CD14-positive monocyte (primary cell): ENCODE measurements at regions not wholly inside any gene's neighbourhood (a gene's known extent, or its start where the extent isn't known, plus 50 kb on each side); places are given as distances from the start of the nearest gene placed in this dataset.

Source experiments
- DNase-seq, 3 donors: peaks; one replicate each; pipeline ENCODE4 v3.0.0-alpha.2; 2011 to 2022
- H2AFZ ChIP-seq: 2 replicates; pipeline ENCODE4 v1.6.0; 2012; ENCODE audit warnings: mild to moderate bottlenecking, low read depth, low read length, inconsistent platforms; ENCODE audit not compliant: insufficient read depth, poor library complexity, severe bottlenecking
- H3K27ac ChIP-seq, 2 donors: 1 replicate in 1 of 2; 2 replicates in 1 of 2; pipeline ENCODE4 v1.5.1; 2012 to 2013; ENCODE audit warnings: low read length in 2 of 2, control low read depth in 1 of 2, inconsistent platforms in 1 of 2, low read depth in 1 of 2, mild to moderate bottlenecking in 1 of 2
- H3K27me3 ChIP-seq, 2 donors: one replicate each; pipeline versions ENCODE4 v1.6.0 to v1.6.1; 2011 to 2013; ENCODE audit warnings: low read length in 2 of 2; ENCODE audit not compliant: control insufficient read depth in 2 of 2, insufficient read depth in 2 of 2
- H3K36me3 ChIP-seq, 2 donors: replicated peaks in 1 of 2; 1 replicate in 1 of 2; 2 replicates in 1 of 2; pipeline versions ENCODE4 v1.5.1 to v1.6.1; 2012 to 2013; ENCODE audit warnings: low read length in 2 of 2, control low read depth in 1 of 2, inconsistent platforms in 1 of 2, mild to moderate bottlenecking in 1 of 2; ENCODE audit not compliant: insufficient read depth in 2 of 2, control insufficient read depth in 1 of 2
- H3K4me1 ChIP-seq, 2 donors: 1 replicate in 1 of 2; 2 replicates in 1 of 2; pipeline versions ENCODE4 v1.5.1 to v1.6.1; 2012 to 2013; ENCODE audit warnings: low read length in 2 of 2, control low read depth in 1 of 2, inconsistent platforms in 1 of 2, mild to moderate bottlenecking in 1 of 2, moderate library complexity in 1 of 2; ENCODE audit not compliant: insufficient read depth in 2 of 2, control insufficient read depth in 1 of 2
- H3K4me2 ChIP-seq: replicated peaks from 2 replicates; pipeline ENCODE3; 2012; ENCODE audit warnings: low read length, moderate library complexity, mild to moderate bottlenecking; ENCODE audit not compliant: poor library complexity, severe bottlenecking; ENCODE audit errors: extremely low read depth
- H3K4me3 ChIP-seq, 3 experiments: fragments of 200-600 bp in 1 of 3; sonication (generic) in 1 of 3; replicated peaks in 1 of 3; 1 replicate in 2 of 3; 2 replicates in 1 of 3; pipeline ENCODE4 v1.5.1; 2011 to 2013; ENCODE audit warnings: low read length in 3 of 3, mild to moderate bottlenecking in 3 of 3, control low read depth in 2 of 3, low read depth in 2 of 3, inconsistent platforms in 1 of 3, moderate library complexity in 1 of 3
- H3K79me2 ChIP-seq: 2 replicates; pipeline ENCODE4 v1.6.0; 2012; ENCODE audit warnings: mild to moderate bottlenecking, control low read depth, inconsistent platforms, low read length, moderate library complexity; ENCODE audit not compliant: insufficient read depth
- H3K9ac ChIP-seq: 2 replicates; pipeline ENCODE4 v1.6.0; 2017; ENCODE audit warnings: low read length, mild to moderate bottlenecking; ENCODE audit not compliant: insufficient read depth, poor library complexity, severe bottlenecking
- H3K9me3 ChIP-seq, 2 donors: replicated peaks in 1 of 2; 1 replicate in 1 of 2; 2 replicates in 1 of 2; pipeline versions ENCODE4 v1.5.1 to v1.6.1; 2012 to 2013; ENCODE audit warnings: low read length in 2 of 2, control low read depth in 1 of 2; ENCODE audit not compliant: control insufficient read depth in 1 of 2, insufficient read depth in 1 of 2
- H4K20me1 ChIP-seq: 2 replicates; pipeline ENCODE4 v1.6.0; 2012; ENCODE audit warnings: mild to moderate bottlenecking, low read length, control low read depth, moderate library complexity; ENCODE audit not compliant: insufficient read depth
- H3K27ac Mint-ChIP-seq, 7 donors: one replicate each; pipeline ENCODE4 v1.8.0; 2020; ENCODE audit warnings: mild to moderate bottlenecking in 7 of 7, mixed read lengths in 7 of 7, moderate library complexity in 6 of 7, inconsistent platforms in 2 of 7
- H3K27me3 Mint-ChIP-seq, 3 donors: one replicate each; pipeline ENCODE4 v1.8.0; 2021 to 2022; ENCODE audit warnings: low read depth in 3 of 3, mild to moderate bottlenecking in 3 of 3, mixed read lengths in 3 of 3, moderate library complexity in 3 of 3, inconsistent platforms in 1 of 3
- H3K36me3 Mint-ChIP-seq, 2 donors: one replicate each; pipeline ENCODE4 v1.8.0; 2020; ENCODE audit warnings: mixed read lengths in 2 of 2, inconsistent platforms in 1 of 2, mild to moderate bottlenecking in 1 of 2
- H3K4me1 Mint-ChIP-seq: one replicate; pipeline ENCODE4 v1.8.0; 2020; ENCODE audit warnings: mild to moderate bottlenecking, mixed read lengths
- H3K4me3 Mint-ChIP-seq, 2 donors: one replicate each; pipeline ENCODE4 v1.8.0; 2020; ENCODE audit warnings: mild to moderate bottlenecking in 2 of 2, mixed read lengths in 2 of 2, moderate library complexity in 1 of 2
- H3K9me3 Mint-ChIP-seq, 7 donors: one replicate each; pipeline ENCODE4 v1.8.0; 2020 to 2022; ENCODE audit warnings: mixed read lengths in 7 of 7, mild to moderate bottlenecking in 6 of 7, moderate library complexity in 6 of 7, inconsistent platforms in 2 of 7
- CTCF ChIP-seq: fragments of 200-600 bp; IDR thresholded peaks from one replicate; pipeline ENCODE4 v1.8.0; 2022; ENCODE audit warnings: antibody characterized with exemption, mild to moderate bottlenecking
- WGBS: methylation state at CpG from one replicate; pipeline ENCODE4 v1.1.5; 2013; ENCODE audit warnings: missing lambda C conversion rate; ENCODE audit not compliant: insufficient coverage; 5-methylcytosine and 5-hydroxymethylcytosine counted together
- intact Hi-C, 2 donors: fragments of 100-400 bp; cut with micrococcal nuclease; formaldehyde crosslinking; loops; one replicate each; pipeline versions ENCODE4 v1.15.0 to v1.15.1; 2023

GRCh38 chr6:134821928-134822864 lies 127.7 kb downstream of the ALDH8A1 start:
- no peak for TF ChIP-seq CTCF
- H3K36me3 Mint-ChIP-seq = no peaks in the 10 kb centered on the region
- no peaks in the 10 kb centered on the region for H3K27me3 ChIP-seq
- peaks cover 0 to 18% of the 10 kb centered on the region in 2 donors for H3K9me3 ChIP-seq
- H3K27me3 Mint-ChIP-seq = peaks cover 0 to 1% (median 0%) of the 10 kb centered on the region in 3 donors
- intact Hi-C loops = loop anchor here (2.0 to 5.0 kb wide), 4 partner anchors 60 to 665 kb away; no protein-coding TSS in a partner anchor
- peaks cover 5% of the 10 kb centered on the region for H3K4me1 Mint-ChIP-seq
- no peak overlapping the region for H3K4me3 ChIP-seq
- no peaks in the 10 kb centered on the region for H4K20me1 ChIP-seq
- H3K4me1 ChIP-seq = no peaks in the 10 kb centered on the region
- no peak overlapping the region for H3K4me2 ChIP-seq
- 87% methylated on average over 5 of the region's 10 CpGs for WGBS
- peaks cover 0 to 18% (median 12%) of the 10 kb centered on the region in 7 donors for H3K9me3 Mint-ChIP-seq
- no peak overlapping the region for H2AFZ ChIP-seq
- no peaks in the 10 kb centered on the region for H3K79me2 ChIP-seq
- H3K36me3 ChIP-seq = no peaks in the 10 kb centered on the region
- no peak overlapping the region for H3K27ac Mint-ChIP-seq
- DNase-seq = no peak
- no peak overlapping the region for H3K4me3 Mint-ChIP-seq
- H3K9ac ChIP-seq = no peak overlapping the region
- no peak overlapping the region for H3K27ac ChIP-seq

DNA sequence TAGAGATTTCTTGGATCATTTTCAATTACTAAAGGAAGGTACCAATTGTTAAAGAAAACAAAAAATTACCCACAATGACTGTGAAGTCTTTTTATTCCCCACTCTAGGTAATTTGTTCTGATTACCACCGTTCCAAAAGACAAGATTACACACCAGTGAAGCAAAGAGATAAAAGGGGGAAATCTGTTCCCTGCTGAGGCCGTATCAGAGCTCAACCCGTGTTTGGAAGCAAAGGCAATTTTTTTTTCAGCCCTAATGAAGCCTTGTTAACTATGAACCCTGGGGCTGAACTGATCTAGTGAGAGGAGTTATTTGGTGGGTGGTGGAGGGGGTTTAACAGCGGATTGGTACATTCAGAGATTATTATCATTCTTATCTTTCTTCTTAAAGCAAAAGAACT lies 128.5 kb downstream of the ALDH8A1 start:
- H3K27ac ChIP-seq = no peak overlapping the region
- no peak overlapping the region for H3K4me3 Mint-ChIP-seq
- no peak overlapping the region for H3K4me3 ChIP-seq
- intact Hi-C loops = loop anchor here (5.0 kb wide), 3 partner anchors 61 to 664 kb away; no protein-coding TSS in a partner anchor
- H3K9ac ChIP-seq = no peak overlapping the region
- no peak for TF ChIP-seq CTCF
- no peak overlapping the region for H3K4me2 ChIP-seq
- H3K4me1 ChIP-seq = no peaks in the 10 kb centered on the region
- H3K36me3 ChIP-seq = no peaks in the 10 kb centered on the region
- peak overlapping the region in 1 of 7 donors; percentile 42 for H3K27ac Mint-ChIP-seq
- H3K9me3 Mint-ChIP-seq = peaks cover 0 to 17% (median 12%) of the 10 kb centered on the region in 7 donors
- WGBS = 100% methylated on average over 1 of the region's 4 CpGs
- H3K9me3 ChIP-seq = peaks cover 0 to 16% of the 10 kb centered on the region in 2 donors
- H3K27me3 ChIP-seq = no peaks in the 10 kb centered on the region
- peaks cover 0 to 1% (median 0%) of the 10 kb centered on the region in 3 donors for H3K27me3 Mint-ChIP-seq
- H3K79me2 ChIP-seq = no peaks in the 10 kb centered on the region
- H4K20me1 ChIP-seq = no peaks in the 10 kb centered on the region
- H3K36me3 Mint-ChIP-seq = no peaks in the 10 kb centered on the region
- DNase-seq = no peak
- H3K4me1 Mint-ChIP-seq = peaks cover 5% of the 10 kb centered on the region
- H2AFZ ChIP-seq = no peak overlapping the region
